GM23248 (cell line): ENCODE measurements at regions not wholly inside any gene's neighbourhood (a gene's known extent, or its start where the extent isn't known, plus 50 kb on each side); places are given as distances from the start of the nearest gene placed in this dataset.

Experiments used
- EZH2 ChIP-seq: fragments of 200-600 bp; sonication (generic); IDR thresholded peaks from 2 replicates; pipeline ENCODE4 v1.6.1; 2018; ENCODE audit warnings: antibody characterized with exemption, mild to moderate bottlenecking; ENCODE audit not compliant: insufficient read depth, poor library complexity, severe bottlenecking
- EZH2phosphoT487 ChIP-seq: fragments of 200-600 bp; sonication (generic); IDR thresholded peaks from 2 replicates; pipeline ENCODE4 v1.6.1; 2018; ENCODE audit warnings: antibody characterized with exemption, moderate library complexity, mild to moderate bottlenecking, low read depth; ENCODE audit not compliant: insufficient read depth

- TF ChIP-seq EZH2 = no peak
- no peak for TF ChIP-seq EZH2phosphoT487
Measured at GRCh38 chr6:74467533-74468215, 738.2 kb downstream of the COL12A1 start.
